ENCODE measurements at regions not wholly inside any gene's neighbourhood (a gene's known extent, or its start where the extent isn't known, plus 50 kb on each side); places are given as distances from the start of the nearest gene placed in this dataset.

DNA sequence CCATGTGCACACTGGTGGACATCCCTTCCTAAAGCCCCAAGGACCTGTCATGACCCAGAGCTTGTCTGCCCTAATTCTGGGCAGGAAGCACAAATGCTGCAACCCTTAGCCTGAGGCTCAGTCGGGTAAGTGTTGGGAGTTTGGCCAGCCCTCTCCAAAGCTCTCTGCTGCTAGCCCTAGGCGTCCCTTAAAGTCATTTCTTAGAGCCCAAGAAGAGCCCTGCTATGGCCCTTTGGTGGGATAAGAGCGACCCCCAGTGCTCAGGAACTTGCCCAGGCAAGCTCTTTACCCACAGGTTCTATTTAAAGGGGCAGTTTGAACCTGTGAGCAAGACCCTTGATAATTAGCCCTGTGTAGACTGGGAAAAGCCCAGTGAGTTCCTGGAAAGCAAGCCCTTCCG is 356.8 kb downstream of the RRAGC start:
- no peak for TF ChIP-seq POLR2A (IDR thresholded peaks at IDR 0.05; ENCODE audit: low read depth, low read length)
- no peak for TF ChIP-seq POLR2AphosphoS5 (IDR thresholded peaks at IDR 0.05; ENCODE audit: low read depth, low read length)
- no peak for TF ChIP-seq TAF1 (IDR thresholded peaks at IDR 0.05; ENCODE audit: low read depth, low read length)
- TF ChIP-seq POU2F2 (IDR thresholded peaks at IDR 0.05; ENCODE audit: low read depth, low read length) = no peak
- no peak for TF ChIP-seq PAX5 (IDR thresholded peaks at IDR 0.05; ENCODE audit: insufficient read depth, low read length, severe bottlenecking)

Measured in GM12891 (cell line).